ENCODE measurements at regions not wholly inside any gene's neighbourhood (a gene's known extent, or its start where the extent isn't known, plus 50 kb on each side); places are given as distances from the start of the nearest gene placed in this dataset.

GRCh38 chr3:168889666-168890065, 773.8 kb downstream of the MECOM start:
- Histone ChIP-seq H3F3A (replicated peaks; ENCODE audit: low read depth) (no peaks in the 10 kb centered on the region), H3K27me3 (ENCODE audit: insufficient read depth) (no peaks in the 10 kb centered on the region), H3K4me2 (no peak overlapping the region), H4K20me1 (replicated peaks; ENCODE audit: insufficient read depth) (no peaks in the 10 kb centered on the region), H3K27ac (ENCODE audit: low read depth) (no peak overlapping the region), H3K4me1 (ENCODE audit: insufficient read depth) (no peaks in the 10 kb centered on the region), H3K36me3 (ENCODE audit: insufficient read depth) (no peaks in the 10 kb centered on the region), H3K79me2 (replicated peaks; ENCODE audit: insufficient read depth) (no peaks in the 10 kb centered on the region), H2AFZ (no peak overlapping the region), H3K4me3 (no peak overlapping the region), H3K9me2 (ENCODE audit: insufficient read depth) (no peaks in the 10 kb centered on the region; the same call in 1 of the 2 replicates)
- Mint-ChIP-seq H3K9me3 (no peaks in the 10 kb centered on the region), H3K36me3 (ENCODE audit: low read depth) (no peaks in the 10 kb centered on the region; the same call in 2 of the 3 replicates), H3K27me3 (ENCODE audit: insufficient read depth, low read depth, poor library complexity) (no peaks in the 10 kb centered on the region), H3K4me1 (no peaks in the 10 kb centered on the region), H3K4me3 (no peak overlapping the region), H3K27ac (no peak overlapping the region)
- DNase-seq (ENCODE audit: low spot score) (peak; percentile 59), ATAC-seq (peak; percentile 91)
- TF ChIP-seq NANOG (IDR thresholded peaks at IDR 0.05; ENCODE audit: borderline replicate concordance): no peak
- peak; percentile 47 to 62 for TF ChIP-seq CTCF (conservative IDR thresholded peaks at IDR 0.05; ENCODE audit: low read depth in 2 of 2)

GRCh38 chr3:168888781-168889180, 774.7 kb downstream of the MECOM start:
- no peak overlapping the region for H3K4me3 ChIP-seq
- no peaks in the 10 kb centered on the region for H3K36me3 ChIP-seq (ENCODE audit: insufficient read depth)
- TF ChIP-seq STAT1 (IDR thresholded peaks at IDR 0.05; ENCODE audit: unreplicated experiment) (no peak), CREB1 (CRISPR knock-in tag; IDR thresholded peaks at IDR 0.05; ENCODE audit: low read depth) (no peak), ETS1 (IDR thresholded peaks at IDR 0.05) (no peak), ZNF331 (CRISPR knock-in tag; IDR thresholded peaks at IDR 0.05; ENCODE audit: low read depth) (no peak), EZH2phosphoT487 (IDR thresholded peaks at IDR 0.05; ENCODE audit: unreplicated experiment) (no peak), POLR2AphosphoS5 (IDR thresholded peaks at IDR 0.05; ENCODE audit: low read depth) (no peak), CTCF (conservative IDR thresholded peaks at IDR 0.05; ENCODE audit: low read depth in 2 of 2) (no peak), REST (IDR thresholded peaks at IDR 0.05; ENCODE audit: unreplicated experiment) (no peak), EZH2 (IDR thresholded peaks at IDR 0.05; ENCODE audit: low read depth, unreplicated experiment) (no peak), NANOG (IDR thresholded peaks at IDR 0.05; ENCODE audit: borderline replicate concordance) (no peak)

More at GRCh38 chr3:168888781-168889180, 774.7 kb downstream of the MECOM start:
- H3K4me2 ChIP-seq: no peak overlapping the region
- no peaks in the 10 kb centered on the region for H3K27me3 Mint-ChIP-seq (ENCODE audit: insufficient read depth, low read depth, poor library complexity)
- no peaks in the 10 kb centered on the region for H3K4me1 Mint-ChIP-seq
- H3K27ac Mint-ChIP-seq: no peak overlapping the region
- H3K79me2 ChIP-seq (replicated peaks; ENCODE audit: insufficient read depth): no peaks in the 10 kb centered on the region
- no peak overlapping the region for H3K4me3 Mint-ChIP-seq
- no peaks in the 10 kb centered on the region for H3K36me3 Mint-ChIP-seq (ENCODE audit: low read depth)
- H3K27me3 ChIP-seq (ENCODE audit: insufficient read depth): no peaks in the 10 kb centered on the region
- H3K27ac ChIP-seq (ENCODE audit: low read depth): no peak overlapping the region
- H3K4me1 ChIP-seq (ENCODE audit: insufficient read depth): no peaks in the 10 kb centered on the region
- no peaks in the 10 kb centered on the region for H3F3A ChIP-seq (replicated peaks; ENCODE audit: low read depth)
- DNase-seq (ENCODE audit: low spot score) (no peak), ATAC-seq (no peak)
- H2AFZ ChIP-seq: no peak overlapping the region
- H3K9me3 Mint-ChIP-seq: no peaks in the 10 kb centered on the region
- no peaks in the 10 kb centered on the region for H4K20me1 ChIP-seq (replicated peaks; ENCODE audit: insufficient read depth)
- H3K9me2 ChIP-seq (ENCODE audit: insufficient read depth): no peaks in the 10 kb centered on the region

Data from GM23338 (cell line).